Mammary epithelial cell (primary cell): ENCODE measurements at regions not wholly inside any gene's neighbourhood (a gene's known extent, or its start where the extent isn't known, plus 50 kb on each side); places are given as distances from the start of the nearest gene placed in this dataset.

Experiments used
- EZH2 ChIP-seq: IDR thresholded peaks from 2 replicates; pipeline ENCODE4 v1.6.1; 2012; ENCODE audit warnings: low read length, inconsistent platforms, borderline replicate concordance
- TF ChIP-seq, protein P1 (sequence below), 2 donors: IDR thresholded peaks in 1 of 2; conservative IDR thresholded peaks in 1 of 2; 2 replicates each; pipeline ENCODE4 v1.5.1; 2011 to 2012; ENCODE audit warnings: inconsistent platforms in 2 of 2, low read length in 2 of 2, mild to moderate bottlenecking in 2 of 2, control low read depth in 1 of 2, low read depth in 1 of 2; ENCODE audit not compliant: insufficient read depth in 1 of 2; ENCODE audit errors: extremely low read depth in 1 of 2

DNA sequence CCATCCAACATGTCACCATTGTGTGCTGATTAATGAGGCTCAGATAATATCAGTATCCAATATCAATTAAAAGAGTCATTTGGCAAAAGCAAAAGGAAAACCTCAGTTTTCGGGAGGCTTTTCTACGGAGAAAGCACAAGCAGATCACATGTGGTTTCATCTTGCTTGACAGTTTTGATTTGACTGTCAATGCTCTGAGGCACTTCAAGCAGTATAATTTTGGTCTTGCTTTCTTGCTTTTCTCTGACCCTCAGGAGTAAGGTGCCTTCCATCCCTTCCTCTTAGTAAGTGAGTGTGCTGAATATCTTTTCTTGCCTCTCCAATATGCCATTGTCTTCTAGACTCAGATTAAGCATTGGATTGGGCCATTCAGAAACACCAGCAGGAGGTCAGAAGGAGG, 115.5 kb upstream of the CALCR start:
- TF ChIP-seq EZH2: no peak
- TF ChIP-seq, protein P1, sequence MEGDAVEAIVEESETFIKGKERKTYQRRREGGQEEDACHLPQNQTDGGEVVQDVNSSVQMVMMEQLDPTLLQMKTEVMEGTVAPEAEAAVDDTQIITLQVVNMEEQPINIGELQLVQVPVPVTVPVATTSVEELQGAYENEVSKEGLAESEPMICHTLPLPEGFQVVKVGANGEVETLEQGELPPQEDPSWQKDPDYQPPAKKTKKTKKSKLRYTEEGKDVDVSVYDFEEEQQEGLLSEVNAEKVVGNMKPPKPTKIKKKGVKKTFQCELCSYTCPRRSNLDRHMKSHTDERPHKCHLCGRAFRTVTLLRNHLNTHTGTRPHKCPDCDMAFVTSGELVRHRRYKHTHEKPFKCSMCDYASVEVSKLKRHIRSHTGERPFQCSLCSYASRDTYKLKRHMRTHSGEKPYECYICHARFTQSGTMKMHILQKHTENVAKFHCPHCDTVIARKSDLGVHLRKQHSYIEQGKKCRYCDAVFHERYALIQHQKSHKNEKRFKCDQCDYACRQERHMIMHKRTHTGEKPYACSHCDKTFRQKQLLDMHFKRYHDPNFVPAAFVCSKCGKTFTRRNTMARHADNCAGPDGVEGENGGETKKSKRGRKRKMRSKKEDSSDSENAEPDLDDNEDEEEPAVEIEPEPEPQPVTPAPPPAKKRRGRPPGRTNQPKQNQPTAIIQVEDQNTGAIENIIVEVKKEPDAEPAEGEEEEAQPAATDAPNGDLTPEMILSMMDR (conservative IDR thresholded peaks at IDR 0.05 in 1 of 2, IDR thresholded peaks at IDR 0.05 in 1 of 2; ENCODE audit: extremely low read depth in 1 of 2, insufficient read depth in 1 of 2, low read depth in 1 of 2, low read length in 2 of 2): no peak
